ENCODE measurements at regions not wholly inside any gene's neighbourhood (a gene's known extent, or its start where the extent isn't known, plus 50 kb on each side); places are given as distances from the start of the nearest gene placed in this dataset.

DNA sequence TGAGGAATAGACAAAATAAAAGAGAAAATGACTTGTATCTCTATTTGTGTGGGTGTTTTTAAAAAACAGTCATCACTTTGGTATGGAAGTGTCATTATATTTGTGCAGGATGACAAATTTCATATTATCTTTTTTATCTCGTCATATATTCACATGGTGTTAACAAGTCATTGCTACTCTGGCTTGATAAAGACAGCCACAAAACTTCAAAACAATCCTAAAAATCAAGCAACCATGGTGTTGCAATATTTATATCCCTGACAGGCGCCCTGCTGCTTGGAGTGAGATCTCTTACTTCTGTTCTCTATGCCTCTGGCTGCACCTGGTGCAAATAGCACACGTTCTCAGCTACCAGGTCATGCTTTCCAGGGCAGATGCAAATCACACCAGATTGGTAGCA is 278.0 kb upstream of the EPHA4 start:
- TF ChIP-seq, protein P1, sequence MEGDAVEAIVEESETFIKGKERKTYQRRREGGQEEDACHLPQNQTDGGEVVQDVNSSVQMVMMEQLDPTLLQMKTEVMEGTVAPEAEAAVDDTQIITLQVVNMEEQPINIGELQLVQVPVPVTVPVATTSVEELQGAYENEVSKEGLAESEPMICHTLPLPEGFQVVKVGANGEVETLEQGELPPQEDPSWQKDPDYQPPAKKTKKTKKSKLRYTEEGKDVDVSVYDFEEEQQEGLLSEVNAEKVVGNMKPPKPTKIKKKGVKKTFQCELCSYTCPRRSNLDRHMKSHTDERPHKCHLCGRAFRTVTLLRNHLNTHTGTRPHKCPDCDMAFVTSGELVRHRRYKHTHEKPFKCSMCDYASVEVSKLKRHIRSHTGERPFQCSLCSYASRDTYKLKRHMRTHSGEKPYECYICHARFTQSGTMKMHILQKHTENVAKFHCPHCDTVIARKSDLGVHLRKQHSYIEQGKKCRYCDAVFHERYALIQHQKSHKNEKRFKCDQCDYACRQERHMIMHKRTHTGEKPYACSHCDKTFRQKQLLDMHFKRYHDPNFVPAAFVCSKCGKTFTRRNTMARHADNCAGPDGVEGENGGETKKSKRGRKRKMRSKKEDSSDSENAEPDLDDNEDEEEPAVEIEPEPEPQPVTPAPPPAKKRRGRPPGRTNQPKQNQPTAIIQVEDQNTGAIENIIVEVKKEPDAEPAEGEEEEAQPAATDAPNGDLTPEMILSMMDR (IDR thresholded peaks at IDR 0.05), result no peak
- no peak for TF ChIP-seq POLR2A (IDR thresholded peaks at IDR 0.05)
- TF ChIP-seq POLR2AphosphoS5 (IDR thresholded peaks at IDR 0.05; ENCODE audit: insufficient read depth in 1 of 2, low read depth in 1 of 2), result no peak

All from vagina (tissue), 2 donors.